ENCODE measurements at regions not wholly inside any gene's neighbourhood (a gene's known extent, or its start where the extent isn't known, plus 50 kb on each side); places are given as distances from the start of the nearest gene placed in this dataset.

DNA sequence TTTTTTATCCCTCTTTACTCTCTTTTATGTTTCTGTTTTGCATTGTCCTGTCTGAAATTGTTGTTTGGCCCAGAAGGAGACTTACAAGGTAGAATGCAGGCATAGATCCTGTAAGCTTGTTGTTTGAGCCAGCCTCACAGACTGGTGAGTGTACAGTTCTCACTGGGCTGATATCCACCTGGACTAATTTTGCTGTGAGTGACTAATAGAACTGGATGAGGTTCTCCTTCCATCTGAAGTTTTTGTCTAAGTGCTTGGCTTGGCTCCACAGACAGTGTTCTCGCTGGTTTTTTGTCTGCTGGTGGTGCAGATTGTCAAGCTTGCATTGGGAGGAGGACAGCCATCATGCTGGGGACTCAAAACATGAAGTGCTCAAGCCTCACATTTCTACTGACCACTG is 495.7 kb downstream of the TSN start:
- no peak for TF ChIP-seq POLR2A (IDR thresholded peaks at IDR 0.05)
- TF ChIP-seq, protein P1, sequence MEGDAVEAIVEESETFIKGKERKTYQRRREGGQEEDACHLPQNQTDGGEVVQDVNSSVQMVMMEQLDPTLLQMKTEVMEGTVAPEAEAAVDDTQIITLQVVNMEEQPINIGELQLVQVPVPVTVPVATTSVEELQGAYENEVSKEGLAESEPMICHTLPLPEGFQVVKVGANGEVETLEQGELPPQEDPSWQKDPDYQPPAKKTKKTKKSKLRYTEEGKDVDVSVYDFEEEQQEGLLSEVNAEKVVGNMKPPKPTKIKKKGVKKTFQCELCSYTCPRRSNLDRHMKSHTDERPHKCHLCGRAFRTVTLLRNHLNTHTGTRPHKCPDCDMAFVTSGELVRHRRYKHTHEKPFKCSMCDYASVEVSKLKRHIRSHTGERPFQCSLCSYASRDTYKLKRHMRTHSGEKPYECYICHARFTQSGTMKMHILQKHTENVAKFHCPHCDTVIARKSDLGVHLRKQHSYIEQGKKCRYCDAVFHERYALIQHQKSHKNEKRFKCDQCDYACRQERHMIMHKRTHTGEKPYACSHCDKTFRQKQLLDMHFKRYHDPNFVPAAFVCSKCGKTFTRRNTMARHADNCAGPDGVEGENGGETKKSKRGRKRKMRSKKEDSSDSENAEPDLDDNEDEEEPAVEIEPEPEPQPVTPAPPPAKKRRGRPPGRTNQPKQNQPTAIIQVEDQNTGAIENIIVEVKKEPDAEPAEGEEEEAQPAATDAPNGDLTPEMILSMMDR (IDR thresholded peaks at IDR 0.05), result no peak

All from esophagus squamous epithelium (tissue), 4 donors.